ENCODE measurements at regions not wholly inside any gene's neighbourhood (a gene's known extent, or its start where the extent isn't known, plus 50 kb on each side); places are given as distances from the start of the nearest gene placed in this dataset.
"Not testable (repeated sequence)": the region's sequence is repeated elsewhere in the genome, so short reads cannot be mapped to it uniquely, and the experiment has no call there.

GRCh38 chr5:17088051-17088450 is 129.4 kb upstream of the BASP1 start:
- no peak for DNase-seq

DNA sequence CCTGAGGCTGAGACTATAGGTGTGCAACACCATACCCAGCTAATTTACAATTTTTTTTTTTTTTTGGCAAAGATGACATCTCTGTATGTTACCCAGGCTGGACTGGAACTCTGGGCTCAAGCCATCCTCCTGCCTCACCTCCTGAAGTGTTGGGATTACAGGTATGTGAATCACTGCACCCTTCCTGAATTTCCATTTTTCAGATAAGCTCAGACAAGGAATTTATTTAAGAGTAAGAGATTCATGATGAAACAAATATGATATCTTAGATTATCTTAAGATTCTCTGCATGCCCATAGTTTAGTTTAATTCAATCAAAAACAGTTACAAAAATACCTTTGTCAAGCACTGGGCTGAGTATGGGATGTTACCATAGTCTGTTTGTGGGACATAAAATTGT is 128.4 kb upstream of the BASP1 start:
- DNase-seq, result no peak

DNA sequence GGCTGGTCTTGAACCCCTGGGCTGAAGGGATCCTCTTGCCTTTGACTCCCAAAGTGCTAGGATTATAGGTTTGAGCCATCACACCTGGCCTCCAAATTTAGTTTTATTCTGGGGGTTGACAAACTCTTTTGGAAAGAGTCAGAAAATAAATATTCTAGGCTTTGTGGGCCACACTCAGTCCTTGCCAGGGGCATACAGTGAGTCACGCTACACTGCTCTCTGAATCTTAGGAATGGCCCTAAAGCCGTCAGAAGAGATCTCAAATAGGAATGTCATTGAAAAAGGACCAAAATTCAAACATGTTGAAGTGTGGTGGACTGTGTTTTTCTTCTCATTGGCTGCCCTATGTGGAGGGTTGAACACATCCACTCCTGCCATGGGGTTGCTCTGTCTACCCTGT is 127.7 kb upstream of the BASP1 start:
- no peak for DNase-seq

DNA sequence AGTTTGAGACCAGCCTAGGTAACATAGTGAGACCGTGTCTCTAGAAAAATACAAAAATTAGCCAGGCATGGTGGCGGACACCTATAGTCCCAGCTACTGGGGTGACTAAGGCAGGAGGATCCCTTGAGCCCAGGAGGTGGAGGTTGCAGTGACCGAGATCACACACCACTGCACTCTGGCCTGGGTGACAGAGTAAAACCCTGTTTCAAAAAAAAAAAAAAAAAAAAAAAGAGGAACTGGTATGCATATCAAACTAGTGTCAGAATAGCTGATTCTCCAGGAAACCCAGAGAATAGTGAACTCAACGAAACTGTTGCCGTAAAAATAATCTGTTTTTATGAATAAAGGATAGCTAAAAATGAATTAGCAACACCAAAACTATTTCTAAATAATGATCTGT is 126.6 kb upstream of the BASP1 start:
- no peak for DNase-seq

DNA sequence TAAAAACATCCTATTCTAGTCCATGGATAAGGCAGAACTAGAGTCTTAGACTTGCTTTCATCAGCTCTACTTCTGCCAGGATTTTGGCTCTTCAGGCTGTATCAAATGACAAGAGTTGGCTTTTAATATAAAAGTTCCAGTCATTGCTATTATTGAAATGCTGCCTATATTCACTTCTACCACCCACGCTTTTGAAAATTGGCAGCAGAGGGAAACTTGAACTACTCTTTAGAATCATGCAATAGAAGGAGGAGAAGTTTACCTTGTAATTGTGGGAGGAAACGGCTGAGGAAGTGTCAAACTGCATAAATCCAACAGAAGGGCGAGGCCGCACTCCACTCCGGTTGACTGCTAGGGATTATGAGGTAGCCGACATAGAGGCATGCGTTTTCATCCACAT is 122.6 kb upstream of the BASP1 start:
- DNase-seq, result no peak

DNA sequence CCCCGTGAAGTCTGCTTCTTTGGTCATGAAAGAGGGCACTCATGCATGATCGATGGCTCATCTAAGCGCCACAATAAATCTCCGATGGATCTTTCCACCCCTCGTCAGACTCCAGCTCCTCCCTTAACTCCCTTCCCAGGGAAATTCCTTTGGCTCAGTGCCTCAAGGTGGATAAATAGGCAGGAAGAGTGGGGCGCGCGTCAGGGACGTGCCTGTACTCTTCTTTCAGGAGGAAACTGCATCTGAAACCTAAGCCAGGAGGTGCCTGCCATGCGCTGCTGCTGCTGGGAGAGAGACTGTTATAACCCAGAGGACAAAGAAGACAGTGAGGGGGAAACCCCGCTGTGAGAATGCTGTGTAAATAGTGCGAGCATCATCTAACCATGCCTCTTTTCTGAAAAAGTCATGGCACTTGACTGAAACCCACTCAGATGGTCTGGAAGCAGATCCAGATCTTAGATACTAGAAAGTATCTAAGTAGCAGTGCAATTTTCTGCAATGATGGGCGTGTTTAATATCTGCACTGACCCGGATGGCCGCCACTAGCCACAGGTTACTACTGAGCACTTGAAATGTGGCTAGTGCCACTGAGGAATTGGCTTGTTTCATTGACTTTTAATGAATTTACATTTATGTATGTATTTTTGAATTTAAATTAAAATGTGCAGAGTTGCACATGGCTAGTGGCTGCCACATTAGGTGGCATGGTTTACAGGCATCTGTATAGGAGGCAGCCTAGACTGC is 120.3 kb upstream of the BASP1 start:
- DNase-seq, result no peak

GRCh38 chr5:17099946-17100345 is 117.5 kb upstream of the BASP1 start:
- DNase-seq, result peak; percentile 11

- DNase-seq, result no peak
Measured at GRCh38 chr5:17103461-17103860, 114.0 kb upstream of the BASP1 start.

GRCh38 chr5:17105744-17106418 is 111.5 kb upstream of the BASP1 start:
- DNase-seq, result no peak

GRCh38 chr5:17106521-17106920 is 110.9 kb upstream of the BASP1 start:
- no peak for DNase-seq

DNA sequence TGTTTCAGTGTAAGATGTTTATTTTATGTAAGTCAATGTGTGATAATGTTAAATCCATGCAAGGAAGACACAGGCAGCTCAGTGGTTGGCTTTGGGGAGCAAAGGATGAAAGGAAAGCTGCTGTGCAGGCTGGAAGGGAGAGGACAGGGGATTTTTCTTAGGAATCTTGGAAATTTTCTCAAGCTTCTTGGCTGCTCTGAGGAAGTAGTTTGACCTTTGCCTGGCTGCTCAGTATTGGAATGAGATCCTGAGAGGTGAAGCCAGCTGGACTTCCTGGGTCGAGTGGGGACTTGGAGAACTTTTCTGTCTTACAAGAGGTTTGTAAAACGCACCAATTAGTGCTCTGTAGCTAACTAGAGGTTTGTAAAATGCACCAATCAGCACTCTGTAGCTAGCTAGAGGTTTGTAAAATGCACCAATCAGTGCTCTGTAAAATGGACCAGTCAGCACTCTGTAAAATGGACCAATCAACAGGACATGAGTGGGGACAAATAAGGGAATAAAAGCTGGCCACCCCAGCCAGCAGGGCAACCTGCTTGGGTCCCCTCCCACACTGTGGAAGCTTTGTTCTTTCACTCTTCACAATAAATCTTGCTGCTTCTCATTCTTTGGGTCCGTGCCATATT is 105.2 kb upstream of the BASP1 start:
- DNase-seq, result not testable (repeated sequence)

DNA sequence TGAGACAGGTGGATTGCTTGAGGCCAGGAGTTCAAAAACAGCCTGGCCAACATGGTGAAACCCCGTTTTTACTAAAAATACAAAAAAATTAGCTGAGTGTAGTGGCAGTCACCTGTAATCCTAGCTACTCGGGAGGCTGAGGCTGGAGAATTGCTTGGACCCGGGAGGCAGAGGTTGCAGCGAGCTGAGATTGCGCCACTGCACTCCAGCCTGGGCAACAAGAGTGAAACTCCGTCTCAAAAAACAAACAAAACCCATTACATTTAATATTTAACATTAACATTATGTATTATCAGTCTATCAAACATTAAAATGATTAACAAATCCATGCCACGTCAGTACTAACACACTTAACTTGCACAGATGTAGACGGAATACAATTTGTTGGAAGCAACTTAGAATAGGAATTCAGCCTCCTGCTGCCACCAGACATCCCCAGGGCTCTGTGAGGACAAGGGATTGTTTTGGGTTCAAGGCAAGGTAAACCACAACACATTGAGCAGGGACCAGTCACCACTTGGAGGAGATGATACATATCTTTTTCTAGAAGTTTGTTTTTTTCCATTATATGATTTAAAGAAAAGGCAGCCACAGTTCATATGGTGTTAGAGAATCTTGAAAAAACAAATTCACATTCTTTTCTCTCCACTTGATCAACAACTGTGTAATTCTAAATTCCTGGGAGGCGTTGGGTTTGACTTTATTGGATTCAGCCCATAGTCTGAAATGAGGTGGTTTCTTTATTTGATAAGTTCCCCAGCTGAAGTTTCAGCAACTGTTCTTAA is 104.1 kb upstream of the BASP1 start:
- no peak for DNase-seq

DNA sequence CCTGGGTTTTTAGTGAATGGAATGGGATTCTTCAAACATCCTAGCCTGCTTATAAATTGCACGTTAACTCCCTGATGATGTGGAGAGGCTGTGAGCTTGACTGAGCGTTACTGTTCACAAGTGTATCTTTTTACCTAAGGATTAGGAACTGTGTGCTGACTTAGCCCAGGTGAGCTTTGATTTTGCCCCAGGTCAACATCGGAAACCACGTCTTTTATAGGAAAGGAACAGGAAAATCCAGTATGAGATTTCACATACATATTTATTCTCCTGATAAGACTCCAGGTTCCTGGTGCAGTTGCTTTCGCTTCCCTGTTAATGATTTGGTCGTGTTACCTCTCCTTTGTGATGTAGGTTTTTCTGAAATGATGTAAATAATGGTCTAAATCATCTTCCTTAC is 103.2 kb upstream of the BASP1 start:
- no peak for DNase-seq

DNA sequence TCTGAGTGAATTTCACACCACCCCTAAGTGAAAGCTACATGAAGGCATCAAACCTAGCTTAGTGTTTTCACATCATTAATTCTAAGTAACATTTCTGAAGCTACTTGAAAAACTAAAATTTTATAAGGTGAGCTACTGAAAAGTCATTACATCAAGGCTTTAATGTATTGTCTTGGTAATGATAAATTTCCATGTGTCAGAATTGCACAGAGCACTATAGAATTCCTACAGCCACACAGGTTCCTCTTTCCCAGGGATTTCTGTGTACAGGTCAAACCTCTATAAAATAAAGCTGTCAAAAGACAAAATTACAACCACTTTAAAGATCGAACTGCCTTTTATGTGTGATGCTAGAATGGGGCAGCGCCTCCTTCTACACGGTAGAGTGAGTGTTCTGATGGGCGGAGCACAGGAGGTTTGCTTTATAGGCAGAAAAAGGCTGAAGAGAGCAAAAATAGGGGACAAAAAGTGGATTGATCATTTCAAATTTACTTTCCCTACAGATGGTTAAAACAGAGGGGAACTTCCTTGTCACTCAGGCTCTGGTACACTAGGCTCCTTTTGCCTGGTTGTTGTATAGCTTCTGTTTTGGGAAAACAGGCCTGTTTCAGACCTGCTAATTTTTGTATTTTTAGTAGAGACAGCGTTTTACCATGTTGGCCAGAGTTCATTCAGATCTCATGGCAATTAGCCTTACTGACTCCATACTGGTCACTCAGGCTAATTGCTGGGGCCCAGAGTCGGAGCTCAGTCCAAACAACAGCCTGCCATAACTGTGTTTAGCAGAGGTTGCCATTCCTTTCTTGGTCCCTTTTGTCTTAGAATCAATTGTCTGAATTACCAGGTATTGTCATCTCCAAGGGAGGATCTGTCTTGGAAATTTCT is 102.5 kb upstream of the BASP1 start:
- DNase-seq, result no peak

DNA sequence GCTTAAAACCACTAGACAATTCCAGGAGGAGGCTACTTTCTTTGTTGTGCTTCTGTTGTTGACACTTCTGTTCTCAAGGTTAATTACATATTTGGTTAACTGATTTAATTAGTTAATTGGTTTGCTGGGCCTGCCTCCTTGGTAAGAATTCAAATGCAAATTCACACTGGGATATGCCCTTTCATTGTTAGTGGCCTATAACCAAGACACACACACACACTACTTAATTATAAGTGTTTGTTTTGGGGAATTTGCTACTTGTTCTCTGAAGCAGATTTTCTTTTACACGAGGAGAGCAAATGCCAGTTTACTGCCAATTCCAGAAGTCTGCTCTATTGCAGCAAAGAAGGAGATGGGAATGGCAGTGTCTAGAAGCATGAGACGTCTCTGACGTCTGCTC is 101.6 kb upstream of the BASP1 start:
- DNase-seq, result no peak

- peak; percentile 49 for DNase-seq
Measured at GRCh38 chr5:17118631-17119030, 98.8 kb upstream of the BASP1 start.

DNA sequence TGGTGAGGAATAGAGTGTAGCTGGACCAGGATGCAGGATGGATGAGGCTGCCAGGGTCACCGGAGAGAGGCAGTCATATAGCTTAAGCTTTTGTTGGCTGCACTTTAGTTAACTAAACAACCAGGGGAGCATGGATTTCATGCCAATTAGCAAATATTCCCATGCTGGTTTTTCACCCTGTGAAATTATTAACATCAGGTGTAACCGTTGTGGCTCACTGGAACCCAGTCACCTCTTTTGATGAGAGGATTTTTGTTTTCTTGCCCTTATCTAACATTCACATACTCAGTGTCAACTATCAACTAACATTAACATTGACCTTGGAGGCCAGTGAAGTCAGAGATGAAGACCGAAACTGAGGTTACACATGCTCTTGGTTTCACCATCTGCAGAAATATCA is 97.2 kb upstream of the BASP1 start:
- no peak for DNase-seq

DNA sequence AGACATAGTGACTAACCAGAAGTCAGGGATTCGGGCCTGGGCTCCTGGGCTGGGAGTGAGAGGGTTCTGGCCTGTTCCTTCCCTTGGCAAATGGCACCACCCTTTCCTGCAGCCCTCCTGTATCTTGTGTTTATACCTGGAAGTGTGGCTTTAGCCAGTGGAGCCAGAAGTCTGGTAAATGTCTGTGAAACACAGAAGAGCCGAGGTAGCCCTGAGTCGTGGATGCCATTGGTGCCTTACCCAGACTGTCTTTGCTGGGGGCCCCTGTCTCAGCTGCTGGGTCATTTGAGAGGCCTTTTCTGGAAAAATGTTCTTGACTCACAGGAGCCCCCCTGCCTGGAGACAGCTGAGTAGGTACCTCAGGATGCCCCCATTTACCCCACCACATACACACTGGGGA is 95.7 kb upstream of the BASP1 start:
- DNase-seq, result no peak

- no peak for DNase-seq
Measured at GRCh38 chr5:17123010-17123409, 94.4 kb upstream of the BASP1 start.

- DNase-seq, result not testable (repeated sequence)
Measured at GRCh38 chr5:17123773-17124172, 93.7 kb upstream of the BASP1 start.

- no peak for DNase-seq
Measured at GRCh38 chr5:17127743-17128231, 89.6 kb upstream of the BASP1 start.

Data from DMS53 (cell line).